ENCODE measurements at regions not wholly inside any gene's neighbourhood (a gene's known extent, or its start where the extent isn't known, plus 50 kb on each side); places are given as distances from the start of the nearest gene placed in this dataset.

DNA sequence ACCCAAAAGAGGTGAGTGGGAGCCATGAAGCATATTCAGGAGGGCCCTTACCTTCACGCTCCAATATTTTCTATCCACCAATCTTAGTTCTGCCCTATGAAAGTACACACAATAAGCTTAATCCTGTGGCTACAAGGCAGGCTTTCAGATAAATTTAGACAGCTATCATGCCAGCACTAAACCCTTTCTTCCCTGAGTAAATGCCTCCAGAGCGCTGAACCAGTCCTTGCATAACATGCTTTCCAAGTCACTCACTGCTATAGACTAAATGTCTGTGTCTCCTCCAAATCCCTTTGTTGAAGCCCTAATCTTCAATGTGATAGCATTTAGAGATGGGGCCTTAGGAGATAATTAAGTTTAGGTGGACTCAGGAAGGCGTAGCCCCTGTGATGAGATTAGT lies 50.3 kb upstream of the FIBIN start:
- intact Hi-C loops (cut with DNase I) = no loop called here
- Histone ChIP-seq H3K9me3 (no peaks in the 10 kb centered on the region), H3K4me1 (no peaks in the 10 kb centered on the region), H3K27me3 (no peaks in the 10 kb centered on the region), H3K27ac (no peak overlapping the region), H3K4me3 (no peak overlapping the region), H3K36me3 (no peaks in the 10 kb centered on the region)
- DNase-seq = no peak
- no peak for ATAC-seq
- no peak for TF ChIP-seq CTCF (IDR thresholded peaks at IDR 0.05)

Data from left lung (tissue), 4 donors.